SKM-1 treated with dmso at 0.1 percent for 144 hours (cell line): ENCODE measurements at regions not wholly inside any gene's neighbourhood (a gene's known extent, or its start where the extent isn't known, plus 50 kb on each side); places are given as distances from the start of the nearest gene placed in this dataset.
"Not testable (repeated sequence)": the region's sequence is repeated elsewhere in the genome, so short reads cannot be mapped to it uniquely, and the experiment has no call there.

Source experiments
- DNase-seq: peaks from one replicate; lab custom pipeline; 2025; ENCODE audit not compliant: unreplicated experiment; lab: John Stamatoyannopoulos, UW

GRCh38 chrY:14344648-14345333 is 179.5 kb upstream of the NLGN4Y start:
- no peak for DNase-seq

DNA sequence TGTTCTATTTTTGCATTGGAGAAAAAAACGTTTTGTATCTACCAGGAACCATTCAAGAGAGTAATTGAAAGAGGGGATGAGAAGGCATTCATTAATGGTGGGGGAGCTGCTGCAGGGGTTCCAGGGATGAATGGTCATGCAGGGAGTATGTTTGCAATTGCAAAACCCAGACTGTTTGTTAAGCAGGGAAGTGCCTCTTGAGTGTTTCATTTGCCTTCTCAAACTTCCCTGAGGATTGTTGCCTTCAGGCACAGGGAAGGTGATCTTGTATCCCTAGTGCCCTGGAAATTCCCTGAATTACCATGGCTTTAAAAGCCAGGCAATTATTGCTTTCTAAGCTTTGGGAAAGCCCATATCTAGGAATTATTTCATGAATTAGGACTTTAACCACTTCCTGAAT is 172.7 kb upstream of the NLGN4Y start:
- no peak for DNase-seq

GRCh38 chrY:14356154-14356553 is 168.2 kb upstream of the NLGN4Y start:
- no peak for DNase-seq

- DNase-seq = no peak
These were observed 163.4 kb upstream of the NLGN4Y start for GRCh38 chrY:14360748-14361500.

- DNase-seq = no peak
These were observed 150.7 kb upstream of the NLGN4Y start for GRCh38 chrY:14373608-14374007.

GRCh38 chrY:14378217-14378616 is 146.1 kb upstream of the NLGN4Y start:
- DNase-seq = no peak

DNA sequence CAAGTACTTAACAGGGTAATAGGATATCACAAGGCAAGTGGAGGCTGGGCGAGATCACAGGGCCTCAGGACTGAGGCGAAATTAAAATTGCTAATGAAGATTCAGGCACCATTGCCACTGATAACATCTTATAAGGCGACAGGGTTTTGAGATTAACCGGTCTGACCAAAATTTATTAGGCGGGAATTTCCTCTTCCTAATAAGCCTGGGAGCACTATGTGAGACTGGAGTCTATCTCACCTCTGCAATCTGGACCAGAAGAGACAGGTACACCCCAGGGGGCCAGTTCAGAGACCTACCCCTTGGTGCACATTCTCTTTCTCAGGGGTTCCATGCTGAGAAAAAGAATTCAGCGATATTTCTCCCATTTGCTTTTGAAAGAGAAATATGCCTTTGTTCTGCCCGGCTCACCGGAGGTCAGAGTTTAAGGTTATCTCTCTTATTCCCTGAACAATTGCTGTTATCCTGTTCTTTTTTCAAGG is 113.7 kb upstream of the NLGN4Y start:
- not testable (repeated sequence) for DNase-seq

GRCh38 chrY:14411334-14411733 is 113.0 kb upstream of the NLGN4Y start:
- DNase-seq = no peak

- DNase-seq = no peak
These were observed 87.8 kb upstream of the NLGN4Y start for GRCh38 chrY:14436546-14436945.

DNA sequence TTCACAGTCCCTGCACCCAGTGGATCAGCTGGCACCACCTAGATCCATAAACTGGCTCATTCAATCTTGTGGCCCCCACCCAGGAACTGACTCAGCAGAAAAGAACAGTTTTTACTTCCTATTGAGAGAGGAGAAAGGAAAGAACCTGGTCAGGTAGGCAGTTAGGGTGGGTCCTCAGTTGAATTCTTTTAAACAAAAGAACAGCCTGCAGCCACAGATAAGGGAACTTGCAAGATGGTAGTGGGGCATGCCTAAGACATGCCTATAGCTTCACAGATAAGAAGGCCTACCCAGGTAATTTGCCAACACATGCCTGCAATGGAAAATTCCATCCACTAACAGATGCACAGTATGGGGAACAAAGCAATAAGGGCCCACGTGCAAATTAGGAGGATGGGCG is 86.7 kb upstream of the NLGN4Y start:
- DNase-seq = no peak

DNA sequence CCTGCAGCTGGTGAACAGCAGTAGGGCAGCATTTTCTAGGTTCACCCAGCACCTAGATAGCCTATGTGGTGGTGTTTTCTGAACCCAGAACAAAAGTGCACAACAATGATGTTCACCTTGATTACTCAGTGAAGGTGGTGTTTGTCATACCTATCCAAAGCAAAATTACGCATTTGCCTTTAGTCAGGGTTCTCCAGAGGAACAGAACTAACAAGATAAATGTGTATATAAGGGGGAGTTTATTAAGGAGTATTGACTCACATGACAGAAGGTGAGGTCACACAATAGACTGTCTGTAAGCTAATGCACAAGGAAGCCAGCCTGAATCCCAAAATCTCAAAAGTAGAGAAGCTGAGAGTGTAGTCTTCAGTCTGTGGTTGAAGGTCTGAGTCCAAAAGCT is 85.9 kb upstream of the NLGN4Y start:
- DNase-seq = no peak

- peak; percentile 3 for DNase-seq
These were observed 79.8 kb upstream of the NLGN4Y start for GRCh38 chrY:14444550-14444949.

GRCh38 chrY:14468151-14468683 is 56.1 kb upstream of the NLGN4Y start:
- no peak for DNase-seq

DNA sequence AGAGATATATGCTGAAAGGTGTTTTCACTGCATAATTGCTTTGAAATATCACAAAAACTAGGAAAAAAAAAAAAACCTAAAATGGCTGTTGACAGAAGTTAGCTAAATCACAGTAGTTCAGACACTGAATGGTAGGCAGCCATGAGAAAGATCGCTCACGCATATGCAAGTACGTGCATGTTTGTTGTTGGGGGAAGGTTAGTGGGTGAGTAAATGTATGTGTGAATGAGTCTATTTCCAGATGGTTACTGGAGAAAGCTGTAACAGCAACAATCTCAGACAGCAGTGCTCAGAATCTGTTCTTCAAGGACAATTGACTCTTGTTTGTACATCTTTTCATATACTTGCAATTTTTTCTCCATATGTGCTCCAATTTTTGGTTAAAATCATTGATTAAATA is 51.9 kb upstream of the NLGN4Y start:
- DNase-seq = no peak

- DNase-seq = no peak
These were observed 51.0 kb upstream of the NLGN4Y start for GRCh38 chrY:14473320-14473719.
